HL-60 (cell line): ENCODE measurements at regions not wholly inside any gene's neighbourhood (a gene's known extent, or its start where the extent isn't known, plus 50 kb on each side); places are given as distances from the start of the nearest gene placed in this dataset.

Experiments
- DNase-seq, 2 experiments: peaks; one replicate each; pipeline ENCODE4 v3.0.0-alpha.2; 2010 to 2020; ENCODE audit warnings: low read depth in 1 of 2, low spot score in 1 of 2
- H3K27ac ChIP-seq: fragments of 250-450 bp; sonication (Bioruptor Pico); replicated peaks from 2 replicates; pipeline ENCODE4 v1.5.1; 2020; ENCODE audit warnings: mild to moderate bottlenecking, moderate library complexity
- H3K27me3 ChIP-seq: fragments of 250-450 bp; sonication (Bioruptor Pico); 2 replicates; pipeline ENCODE4 v1.5.1; 2021; ENCODE audit warnings: mild to moderate bottlenecking, moderate library complexity; ENCODE audit not compliant: insufficient read depth, poor library complexity, severe bottlenecking
- H3K4me3 ChIP-seq: replicated peaks from 2 replicates; pipeline ENCODE4 v1.5.1; 2011; ENCODE audit warnings: mild to moderate bottlenecking, control low read depth, low read length; ENCODE audit not compliant: insufficient read depth
- GABPA ChIP-seq: IDR thresholded peaks from 2 replicates; pipeline ENCODE4 v1.6.1; 2012; ENCODE audit warnings: low read depth
- POLR2AphosphoS5 ChIP-seq: IDR thresholded peaks from 2 replicates; pipeline ENCODE4 v1.6.1; 2012; ENCODE audit warnings: low read depth
- SPI1 ChIP-seq: IDR thresholded peaks from 2 replicates; pipeline ENCODE4 v1.6.1; 2012; ENCODE audit warnings: low read depth, mild to moderate bottlenecking, borderline replicate concordance
- TF ChIP-seq, protein P1 (sequence below): IDR thresholded peaks from 2 replicates; pipeline ENCODE4 v1.6.1; 2012; ENCODE audit warnings: low read depth; ENCODE audit not compliant: insufficient replicate concordance
- TF ChIP-seq, protein P2 (sequence below): IDR thresholded peaks from one replicate; pipeline ENCODE4 v1.5.1; 2011; ENCODE audit warnings: low read length, control low read depth, inconsistent platforms; ENCODE audit not compliant: insufficient read depth

DNA sequence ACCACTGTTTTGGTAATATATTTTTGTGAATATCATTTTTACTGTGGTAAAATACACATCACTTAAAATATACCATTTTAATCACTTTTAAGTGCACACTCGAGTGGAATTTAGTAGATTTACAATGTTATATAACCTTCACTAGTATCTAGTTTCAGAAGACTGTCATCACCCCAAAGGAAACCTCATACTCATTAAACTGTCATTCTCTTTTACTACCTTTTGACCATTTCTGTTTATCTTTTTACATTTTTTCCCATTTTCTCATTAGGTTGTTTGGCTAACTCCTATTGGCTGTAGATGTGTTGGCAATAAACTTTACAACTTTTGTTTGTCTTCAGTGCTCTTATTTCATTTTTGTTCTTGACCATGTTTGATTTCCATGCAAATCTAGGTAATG is 1168.3 kb upstream of the PCDH7 start:
- TF ChIP-seq SPI1: no peak
- TF ChIP-seq POLR2AphosphoS5: no peak
- TF ChIP-seq, protein P1, sequence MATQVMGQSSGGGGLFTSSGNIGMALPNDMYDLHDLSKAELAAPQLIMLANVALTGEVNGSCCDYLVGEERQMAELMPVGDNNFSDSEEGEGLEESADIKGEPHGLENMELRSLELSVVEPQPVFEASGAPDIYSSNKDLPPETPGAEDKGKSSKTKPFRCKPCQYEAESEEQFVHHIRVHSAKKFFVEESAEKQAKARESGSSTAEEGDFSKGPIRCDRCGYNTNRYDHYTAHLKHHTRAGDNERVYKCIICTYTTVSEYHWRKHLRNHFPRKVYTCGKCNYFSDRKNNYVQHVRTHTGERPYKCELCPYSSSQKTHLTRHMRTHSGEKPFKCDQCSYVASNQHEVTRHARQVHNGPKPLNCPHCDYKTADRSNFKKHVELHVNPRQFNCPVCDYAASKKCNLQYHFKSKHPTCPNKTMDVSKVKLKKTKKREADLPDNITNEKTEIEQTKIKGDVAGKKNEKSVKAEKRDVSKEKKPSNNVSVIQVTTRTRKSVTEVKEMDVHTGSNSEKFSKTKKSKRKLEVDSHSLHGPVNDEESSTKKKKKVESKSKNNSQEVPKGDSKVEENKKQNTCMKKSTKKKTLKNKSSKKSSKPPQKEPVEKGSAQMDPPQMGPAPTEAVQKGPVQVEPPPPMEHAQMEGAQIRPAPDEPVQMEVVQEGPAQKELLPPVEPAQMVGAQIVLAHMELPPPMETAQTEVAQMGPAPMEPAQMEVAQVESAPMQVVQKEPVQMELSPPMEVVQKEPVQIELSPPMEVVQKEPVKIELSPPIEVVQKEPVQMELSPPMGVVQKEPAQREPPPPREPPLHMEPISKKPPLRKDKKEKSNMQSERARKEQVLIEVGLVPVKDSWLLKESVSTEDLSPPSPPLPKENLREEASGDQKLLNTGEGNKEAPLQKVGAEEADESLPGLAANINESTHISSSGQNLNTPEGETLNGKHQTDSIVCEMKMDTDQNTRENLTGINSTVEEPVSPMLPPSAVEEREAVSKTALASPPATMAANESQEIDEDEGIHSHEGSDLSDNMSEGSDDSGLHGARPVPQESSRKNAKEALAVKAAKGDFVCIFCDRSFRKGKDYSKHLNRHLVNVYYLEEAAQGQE: no peak
- TF ChIP-seq, protein P2, sequence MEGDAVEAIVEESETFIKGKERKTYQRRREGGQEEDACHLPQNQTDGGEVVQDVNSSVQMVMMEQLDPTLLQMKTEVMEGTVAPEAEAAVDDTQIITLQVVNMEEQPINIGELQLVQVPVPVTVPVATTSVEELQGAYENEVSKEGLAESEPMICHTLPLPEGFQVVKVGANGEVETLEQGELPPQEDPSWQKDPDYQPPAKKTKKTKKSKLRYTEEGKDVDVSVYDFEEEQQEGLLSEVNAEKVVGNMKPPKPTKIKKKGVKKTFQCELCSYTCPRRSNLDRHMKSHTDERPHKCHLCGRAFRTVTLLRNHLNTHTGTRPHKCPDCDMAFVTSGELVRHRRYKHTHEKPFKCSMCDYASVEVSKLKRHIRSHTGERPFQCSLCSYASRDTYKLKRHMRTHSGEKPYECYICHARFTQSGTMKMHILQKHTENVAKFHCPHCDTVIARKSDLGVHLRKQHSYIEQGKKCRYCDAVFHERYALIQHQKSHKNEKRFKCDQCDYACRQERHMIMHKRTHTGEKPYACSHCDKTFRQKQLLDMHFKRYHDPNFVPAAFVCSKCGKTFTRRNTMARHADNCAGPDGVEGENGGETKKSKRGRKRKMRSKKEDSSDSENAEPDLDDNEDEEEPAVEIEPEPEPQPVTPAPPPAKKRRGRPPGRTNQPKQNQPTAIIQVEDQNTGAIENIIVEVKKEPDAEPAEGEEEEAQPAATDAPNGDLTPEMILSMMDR: no peak
- no peak for TF ChIP-seq GABPA
- no peak overlapping the region for H3K4me3 ChIP-seq
- no peaks in the 10 kb centered on the region for H3K27me3 ChIP-seq
- H3K27ac ChIP-seq: no peak overlapping the region
- DNase-seq: no peak

DNA sequence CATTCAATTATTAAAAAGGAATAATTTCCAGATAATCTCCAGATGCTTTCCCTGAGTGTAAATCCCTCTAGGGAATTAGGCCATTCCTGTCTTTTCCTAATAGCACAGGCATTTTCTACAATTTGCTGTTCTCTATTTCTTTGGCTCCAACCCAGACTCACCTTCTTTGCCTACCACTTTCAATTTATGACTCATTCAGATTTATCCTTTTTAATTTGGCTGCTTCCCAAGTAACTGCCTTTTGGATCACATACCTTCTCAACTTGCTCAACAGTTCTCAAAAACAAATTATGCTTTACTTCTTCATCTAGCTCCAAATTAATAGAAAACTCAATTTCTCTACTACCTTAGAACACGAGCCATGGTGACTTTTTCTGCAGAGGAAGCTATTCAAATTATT is 1166.3 kb upstream of the PCDH7 start:
- no peaks in the 10 kb centered on the region for H3K27me3 ChIP-seq

DNA sequence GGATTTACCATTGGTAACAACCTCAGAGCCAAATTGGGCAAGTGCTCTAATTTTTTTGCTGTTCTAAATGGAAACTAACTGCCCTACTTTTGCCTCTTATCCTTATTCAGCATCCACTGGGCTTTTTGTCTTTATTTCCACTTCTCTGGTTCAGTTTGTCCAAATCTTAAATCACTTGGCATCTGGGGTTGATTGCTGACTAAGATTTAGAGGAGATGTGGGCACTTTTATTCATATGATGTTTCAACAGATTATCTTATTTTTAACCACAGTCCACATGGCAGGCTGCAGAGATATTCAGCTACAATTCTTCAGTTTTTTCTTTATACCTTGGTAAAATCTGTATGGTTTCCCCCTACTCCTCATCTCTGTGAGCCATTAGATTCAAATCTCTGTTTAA is 1161.4 kb upstream of the PCDH7 start:
- Histone ChIP-seq H3K4me3 (no peak overlapping the region), H3K27ac (no peak overlapping the region), H3K27me3 (no peaks in the 10 kb centered on the region)
- TF ChIP-seq SPI1 (no peak), GABPA (no peak)
- TF ChIP-seq, protein P1: no peak
- no peak for DNase-seq

More for the DNA sequence above, 1166.3 kb upstream of the PCDH7 start:
- TF ChIP-seq GABPA (no peak), SPI1 (no peak), POLR2AphosphoS5 (no peak)
- TF ChIP-seq, protein P2: no peak
- TF ChIP-seq, protein P1: no peak
- no peak overlapping the region for H3K4me3 ChIP-seq
- H3K27ac ChIP-seq: no peak overlapping the region
- no peak for DNase-seq

DNA sequence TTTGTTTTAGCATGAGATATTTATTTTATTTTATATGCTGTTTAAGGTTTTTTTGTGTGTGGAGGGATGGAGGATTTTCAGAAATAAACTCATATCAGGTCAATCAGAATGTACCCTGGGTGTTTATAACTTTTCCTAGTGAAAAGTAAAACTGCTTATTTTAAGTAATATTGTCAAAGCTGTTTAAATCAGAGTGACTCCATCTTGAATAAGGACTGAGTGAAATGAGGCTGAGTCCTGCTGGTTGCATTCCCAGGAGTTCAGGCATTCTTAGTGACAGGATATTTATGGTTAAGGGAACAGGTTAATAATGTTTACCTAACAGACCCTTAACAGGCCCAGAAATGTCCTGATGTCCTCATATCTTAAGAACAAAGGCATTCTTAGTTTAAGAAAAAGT is 1160.9 kb upstream of the PCDH7 start:
- no peak for TF ChIP-seq POLR2AphosphoS5
- no peak for TF ChIP-seq GABPA
- no peak for TF ChIP-seq SPI1
- TF ChIP-seq, protein P1: no peak
- TF ChIP-seq, protein P2: no peak

More for the DNA sequence above, 1160.9 kb upstream of the PCDH7 start:
- Histone ChIP-seq H3K27ac (no peak overlapping the region), H3K27me3 (no peaks in the 10 kb centered on the region), H3K4me3 (no peak overlapping the region)
- no peak for DNase-seq
